ENCODE measurements at regions not wholly inside any gene's neighbourhood (a gene's known extent, or its start where the extent isn't known, plus 50 kb on each side); places are given as distances from the start of the nearest gene placed in this dataset.

- Histone ChIP-seq H3K4me3 (ENCODE audit: low read length) (no peak overlapping the region), H3K27me3 (ENCODE audit: low read length) (no peaks in the 10 kb centered on the region), H3K9me2 (replicated peaks; ENCODE audit: insufficient read depth, low read length) (no peaks in the 10 kb centered on the region), H3K9ac (ENCODE audit: low read length) (no peak overlapping the region), H3K79me2 (ENCODE audit: low read length) (no peaks in the 10 kb centered on the region), H3K4me2 (ENCODE audit: low read depth, low read length, poor library complexity, severe bottlenecking) (no peak overlapping the region), H3K36me3 (ENCODE audit: insufficient read depth, low read length) (no peaks in the 10 kb centered on the region), H2AFZ (ENCODE audit: low read length) (no peak overlapping the region), H3K27ac (ENCODE audit: low read length) (no peak overlapping the region), H3K9me3 (ENCODE audit: low read length) (no peaks in the 10 kb centered on the region), H3K4me1 (ENCODE audit: low read length) (no peaks in the 10 kb centered on the region), H4K20me1 (ENCODE audit: insufficient read depth, low read depth, low read length) (no peaks in the 10 kb centered on the region)
- DNase-seq: no peak
Observed at GRCh38 chr2:225340923-225341322, 58.6 kb upstream of the NYAP2 start.

GRCh38 chr2:225337183-225337582 lies 62.3 kb upstream of the NYAP2 start:
- H3K9me2 ChIP-seq (replicated peaks; ENCODE audit: insufficient read depth, low read length): no peaks in the 10 kb centered on the region
- no peaks in the 10 kb centered on the region for H4K20me1 ChIP-seq (ENCODE audit: insufficient read depth, low read depth, low read length)
- no peak overlapping the region for H3K4me3 ChIP-seq (ENCODE audit: low read length)
- no peaks in the 10 kb centered on the region for H3K36me3 ChIP-seq (ENCODE audit: insufficient read depth, low read length)
- no peaks in the 10 kb centered on the region for H3K9me3 ChIP-seq (ENCODE audit: low read length)
- DNase-seq: no peak
- no peak overlapping the region for H3K9ac ChIP-seq (ENCODE audit: low read length)
- H3K27ac ChIP-seq (ENCODE audit: low read length): no peak overlapping the region
- no peak overlapping the region for H2AFZ ChIP-seq (ENCODE audit: low read length)
- no peaks in the 10 kb centered on the region for H3K79me2 ChIP-seq (ENCODE audit: low read length)
- H3K4me2 ChIP-seq (ENCODE audit: low read depth, low read length, poor library complexity, severe bottlenecking): no peak overlapping the region
- no peaks in the 10 kb centered on the region for H3K4me1 ChIP-seq (ENCODE audit: low read length)
- no peaks in the 10 kb centered on the region for H3K27me3 ChIP-seq (ENCODE audit: low read length)

- Histone ChIP-seq H3K4me1 (ENCODE audit: low read length) (no peaks in the 10 kb centered on the region), H3K4me3 (ENCODE audit: low read length) (no peak overlapping the region), H2AFZ (ENCODE audit: low read length) (no peak overlapping the region), H3K36me3 (ENCODE audit: insufficient read depth, low read length) (no peaks in the 10 kb centered on the region), H3K27me3 (ENCODE audit: low read length) (no peaks in the 10 kb centered on the region), H4K20me1 (ENCODE audit: insufficient read depth, low read depth, low read length) (no peaks in the 10 kb centered on the region), H3K27ac (ENCODE audit: low read length) (no peak overlapping the region), H3K9me3 (ENCODE audit: low read length) (no peaks in the 10 kb centered on the region), H3K4me2 (ENCODE audit: low read depth, low read length, poor library complexity, severe bottlenecking) (no peak overlapping the region), H3K9me2 (replicated peaks; ENCODE audit: insufficient read depth, low read length) (no peaks in the 10 kb centered on the region), H3K9ac (ENCODE audit: low read length) (no peak overlapping the region), H3K79me2 (ENCODE audit: low read length) (no peaks in the 10 kb centered on the region)
- DNase-seq: no peak
Observed at GRCh38 chr2:225334514-225334913, 65.0 kb upstream of the NYAP2 start.

- no peak overlapping the region for H3K9ac ChIP-seq (ENCODE audit: low read length)
- H3K4me2 ChIP-seq (ENCODE audit: low read depth, low read length, poor library complexity, severe bottlenecking): no peak overlapping the region
- H3K4me1 ChIP-seq (ENCODE audit: low read length): no peaks in the 10 kb centered on the region
- no peaks in the 10 kb centered on the region for H3K9me2 ChIP-seq (replicated peaks; ENCODE audit: insufficient read depth, low read length)
- H3K79me2 ChIP-seq (ENCODE audit: low read length): no peaks in the 10 kb centered on the region
- no peak overlapping the region for H3K4me3 ChIP-seq (ENCODE audit: low read length)
- H4K20me1 ChIP-seq (ENCODE audit: insufficient read depth, low read depth, low read length): no peaks in the 10 kb centered on the region
- H3K36me3 ChIP-seq (ENCODE audit: insufficient read depth, low read length): no peaks in the 10 kb centered on the region
- no peak overlapping the region for H2AFZ ChIP-seq (ENCODE audit: low read length)
- no peaks in the 10 kb centered on the region for H3K9me3 ChIP-seq (ENCODE audit: low read length)
- H3K27me3 ChIP-seq (ENCODE audit: low read length): no peaks in the 10 kb centered on the region
- no peak for DNase-seq
- H3K27ac ChIP-seq (ENCODE audit: low read length): no peak overlapping the region
Observed at GRCh38 chr2:225328192-225328591, 71.3 kb upstream of the NYAP2 start.

GRCh38 chr2:225326969-225327368 lies 72.5 kb upstream of the NYAP2 start:
- no peaks in the 10 kb centered on the region for H3K79me2 ChIP-seq (ENCODE audit: low read length)

GRCh38 chr2:225319872-225320271 lies 79.6 kb upstream of the NYAP2 start:
- Histone ChIP-seq H3K79me2 (ENCODE audit: low read length) (no peaks in the 10 kb centered on the region), H3K36me3 (ENCODE audit: insufficient read depth, low read length) (no peaks in the 10 kb centered on the region), H3K27me3 (ENCODE audit: low read length) (no peaks in the 10 kb centered on the region), H3K9ac (ENCODE audit: low read length) (no peak overlapping the region), H3K4me2 (ENCODE audit: low read depth, low read length, poor library complexity, severe bottlenecking) (no peak overlapping the region), H2AFZ (ENCODE audit: low read length) (no peak overlapping the region), H3K9me3 (ENCODE audit: low read length) (no peaks in the 10 kb centered on the region), H3K9me2 (replicated peaks; ENCODE audit: insufficient read depth, low read length) (no peaks in the 10 kb centered on the region), H3K27ac (ENCODE audit: low read length) (no peak overlapping the region), H3K4me1 (ENCODE audit: low read length) (no peaks in the 10 kb centered on the region), H3K4me3 (ENCODE audit: low read length) (no peak overlapping the region), H4K20me1 (ENCODE audit: insufficient read depth, low read depth, low read length) (no peaks in the 10 kb centered on the region)
- DNase-seq: no peak

More at GRCh38 chr2:225326969-225327368, 72.5 kb upstream of the NYAP2 start:
- Histone ChIP-seq H3K9me2 (replicated peaks; ENCODE audit: insufficient read depth, low read length) (no peaks in the 10 kb centered on the region), H3K27ac (ENCODE audit: low read length) (no peak overlapping the region), H3K36me3 (ENCODE audit: insufficient read depth, low read length) (no peaks in the 10 kb centered on the region), H3K4me2 (ENCODE audit: low read depth, low read length, poor library complexity, severe bottlenecking) (no peak overlapping the region), H3K4me1 (ENCODE audit: low read length) (no peaks in the 10 kb centered on the region), H3K27me3 (ENCODE audit: low read length) (no peaks in the 10 kb centered on the region), H3K9me3 (ENCODE audit: low read length) (no peaks in the 10 kb centered on the region), H4K20me1 (ENCODE audit: insufficient read depth, low read depth, low read length) (no peaks in the 10 kb centered on the region), H2AFZ (ENCODE audit: low read length) (no peak overlapping the region), H3K9ac (ENCODE audit: low read length) (no peak overlapping the region), H3K4me3 (ENCODE audit: low read length) (no peak overlapping the region)
- DNase-seq: no peak

GRCh38 chr2:225318440-225318839 lies 81.1 kb upstream of the NYAP2 start:
- H3K79me2 ChIP-seq (ENCODE audit: low read length): no peaks in the 10 kb centered on the region
- no peaks in the 10 kb centered on the region for H3K27me3 ChIP-seq (ENCODE audit: low read length)
- H3K9me3 ChIP-seq (ENCODE audit: low read length): no peaks in the 10 kb centered on the region
- no peak for DNase-seq
- no peaks in the 10 kb centered on the region for H3K9me2 ChIP-seq (replicated peaks; ENCODE audit: insufficient read depth, low read length)
- H4K20me1 ChIP-seq (ENCODE audit: insufficient read depth, low read depth, low read length): no peaks in the 10 kb centered on the region
- H3K9ac ChIP-seq (ENCODE audit: low read length): no peak overlapping the region
- H3K4me2 ChIP-seq (ENCODE audit: low read depth, low read length, poor library complexity, severe bottlenecking): no peak overlapping the region
- no peak overlapping the region for H2AFZ ChIP-seq (ENCODE audit: low read length)
- H3K27ac ChIP-seq (ENCODE audit: low read length): no peak overlapping the region
- H3K4me3 ChIP-seq (ENCODE audit: low read length): no peak overlapping the region
- no peaks in the 10 kb centered on the region for H3K36me3 ChIP-seq (ENCODE audit: insufficient read depth, low read length)
- no peaks in the 10 kb centered on the region for H3K4me1 ChIP-seq (ENCODE audit: low read length)

GRCh38 chr2:225317186-225317585 lies 82.3 kb upstream of the NYAP2 start:
- DNase-seq: no peak
- Histone ChIP-seq H3K9me3 (ENCODE audit: low read length) (no peaks in the 10 kb centered on the region), H3K4me3 (ENCODE audit: low read length) (no peak overlapping the region), H2AFZ (ENCODE audit: low read length) (no peak overlapping the region), H3K79me2 (ENCODE audit: low read length) (no peaks in the 10 kb centered on the region), H3K9ac (ENCODE audit: low read length) (no peak overlapping the region), H3K27ac (ENCODE audit: low read length) (no peak overlapping the region), H3K4me1 (ENCODE audit: low read length) (no peaks in the 10 kb centered on the region), H3K9me2 (replicated peaks; ENCODE audit: insufficient read depth, low read length) (no peaks in the 10 kb centered on the region), H3K36me3 (ENCODE audit: insufficient read depth, low read length) (no peaks in the 10 kb centered on the region), H3K4me2 (ENCODE audit: low read depth, low read length, poor library complexity, severe bottlenecking) (no peak overlapping the region), H4K20me1 (ENCODE audit: insufficient read depth, low read depth, low read length) (no peaks in the 10 kb centered on the region), H3K27me3 (ENCODE audit: low read length) (no peaks in the 10 kb centered on the region)

- Histone ChIP-seq H3K4me3 (ENCODE audit: low read length) (no peak overlapping the region), H4K20me1 (ENCODE audit: insufficient read depth, low read depth, low read length) (no peaks in the 10 kb centered on the region), H3K27ac (ENCODE audit: low read length) (no peak overlapping the region), H3K36me3 (ENCODE audit: insufficient read depth, low read length) (no peaks in the 10 kb centered on the region), H2AFZ (ENCODE audit: low read length) (no peak overlapping the region), H3K79me2 (ENCODE audit: low read length) (no peaks in the 10 kb centered on the region), H3K9ac (ENCODE audit: low read length) (no peak overlapping the region), H3K4me1 (ENCODE audit: low read length) (no peaks in the 10 kb centered on the region), H3K4me2 (ENCODE audit: low read depth, low read length, poor library complexity, severe bottlenecking) (no peak overlapping the region), H3K9me2 (replicated peaks; ENCODE audit: insufficient read depth, low read length) (no peaks in the 10 kb centered on the region), H3K27me3 (ENCODE audit: low read length) (no peaks in the 10 kb centered on the region), H3K9me3 (ENCODE audit: low read length) (no peaks in the 10 kb centered on the region)
- no peak for DNase-seq
Observed at GRCh38 chr2:225310745-225311144, 88.8 kb upstream of the NYAP2 start.
